ENCODE measurements at regions not wholly inside any gene's neighbourhood (a gene's known extent, or its start where the extent isn't known, plus 50 kb on each side); places are given as distances from the start of the nearest gene placed in this dataset.

DNA sequence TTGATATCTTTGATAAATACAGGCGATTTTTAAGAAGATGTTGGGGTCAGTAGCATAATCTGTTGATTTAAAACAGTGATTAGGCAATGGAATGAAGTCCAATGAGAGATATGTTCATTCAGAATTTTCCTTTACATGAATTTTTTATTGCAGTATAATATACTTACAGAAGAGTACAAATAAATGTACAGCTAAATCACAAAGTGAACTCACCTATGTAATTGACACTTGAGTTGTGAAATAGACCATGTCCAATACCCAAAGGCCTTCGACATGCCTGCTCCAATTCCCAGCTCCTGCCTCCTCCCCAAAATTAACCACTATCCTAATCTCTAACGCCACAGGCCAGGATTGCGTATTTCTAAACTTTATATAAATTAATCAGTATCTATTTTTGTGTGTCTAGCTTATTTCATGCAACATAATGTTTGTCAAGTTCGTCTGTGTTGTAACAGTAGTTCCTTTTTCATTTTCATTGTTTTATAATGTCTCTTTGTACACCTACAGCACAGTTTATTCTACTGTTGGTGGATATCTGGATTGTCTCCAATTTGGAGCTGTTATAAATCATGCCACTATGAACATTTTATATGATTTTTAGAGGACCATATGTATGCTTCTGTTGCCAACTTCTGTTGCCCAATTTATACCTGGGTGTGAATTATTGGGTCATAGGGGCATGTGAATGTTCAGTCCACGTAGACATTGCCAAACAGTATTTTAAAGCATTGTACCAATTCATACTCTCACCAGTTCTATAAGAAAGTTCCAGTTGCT is 208.3 kb downstream of the TLE1 start:
- no peak for DNase-seq

DNA sequence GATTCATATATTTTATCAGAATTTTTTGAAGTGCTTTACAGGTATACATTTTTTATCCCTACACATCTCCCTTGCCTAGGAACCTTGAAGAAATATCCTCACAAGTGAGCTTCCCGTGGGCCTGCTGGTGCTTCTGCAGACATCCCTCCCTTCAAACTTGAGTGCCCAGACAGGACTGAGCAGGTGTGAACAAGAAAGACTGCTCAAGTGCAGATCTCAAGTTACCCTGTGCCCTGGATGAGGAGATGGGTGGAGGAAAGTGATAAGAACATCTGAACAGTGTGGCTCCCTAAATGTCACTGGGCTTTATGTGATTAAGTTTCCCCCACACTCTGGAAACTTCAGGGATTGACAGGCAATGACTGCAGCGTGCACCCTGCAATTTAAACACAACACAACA is 209.8 kb downstream of the TLE1 start:
- no peak for DNase-seq

DNA sequence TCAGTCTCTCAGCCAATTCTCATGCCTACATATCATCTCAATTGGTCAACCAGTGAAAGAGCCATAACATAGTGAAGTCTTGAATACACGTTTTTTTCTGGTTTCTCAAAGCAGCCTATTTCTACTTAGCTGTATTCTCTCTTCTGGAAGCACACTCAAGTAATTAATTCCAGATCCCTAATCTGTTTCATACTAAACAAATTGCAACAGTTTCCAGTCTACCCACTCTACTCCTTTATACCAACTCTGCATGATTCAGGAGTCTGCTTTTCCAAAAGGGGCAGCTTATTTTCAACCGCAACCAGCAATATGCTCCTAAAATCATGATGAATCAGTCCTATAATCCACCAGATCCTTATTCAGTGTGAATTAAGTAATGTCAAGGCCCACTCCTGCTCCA is 211.7 kb downstream of the TLE1 start:
- no peak for DNase-seq

DNA sequence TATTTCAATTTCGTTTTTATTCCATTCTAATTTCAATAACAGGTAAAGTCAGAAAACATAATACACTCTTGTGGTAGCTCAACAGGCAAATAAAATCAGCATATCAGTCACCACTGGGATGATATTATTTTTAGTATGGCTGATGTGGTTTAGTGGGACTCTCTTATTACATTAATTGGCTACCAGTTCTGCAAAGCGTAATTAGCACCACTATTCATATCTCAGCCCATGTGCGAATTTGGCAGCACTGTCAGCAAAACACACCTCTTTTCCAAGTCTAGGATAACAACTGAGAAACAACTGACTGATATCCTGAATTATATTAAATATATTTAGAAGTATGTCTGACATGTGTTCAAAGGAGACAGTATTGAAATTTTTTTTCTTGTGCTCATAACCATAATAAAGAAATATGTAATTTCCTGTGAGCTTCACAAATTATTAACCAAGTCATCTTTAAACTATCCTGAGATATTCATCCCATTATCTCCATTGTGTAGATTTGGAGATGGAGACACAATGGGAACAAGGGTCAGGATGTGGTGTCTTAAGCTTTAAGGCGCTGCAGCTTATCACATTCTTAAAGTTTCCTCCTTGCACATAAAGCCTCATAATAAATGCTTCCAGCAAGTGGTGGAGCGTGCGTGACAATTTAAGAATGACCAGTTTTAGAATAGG is 212.4 kb downstream of the TLE1 start:
- DNase-seq = no peak

DNA sequence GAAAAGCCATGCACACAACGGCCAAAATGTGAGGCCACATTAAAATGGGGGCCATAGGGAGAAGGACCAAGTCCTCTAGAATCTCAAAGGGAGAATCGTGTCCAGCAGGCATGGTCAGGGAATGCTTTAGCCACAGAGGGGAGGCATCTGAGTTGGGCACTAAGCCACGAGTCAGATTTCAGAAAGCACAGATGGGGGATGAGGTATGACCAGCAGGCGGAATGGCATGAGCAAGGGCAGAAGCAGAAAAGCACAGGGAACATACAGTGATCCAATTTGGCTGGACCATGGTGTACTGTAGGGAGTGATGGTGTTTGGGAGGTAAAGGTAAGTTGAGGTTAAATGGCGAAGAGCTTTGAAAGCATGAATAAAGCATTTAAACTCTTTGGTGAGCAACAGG is 214.6 kb downstream of the TLE1 start:
- no peak for DNase-seq

DNA sequence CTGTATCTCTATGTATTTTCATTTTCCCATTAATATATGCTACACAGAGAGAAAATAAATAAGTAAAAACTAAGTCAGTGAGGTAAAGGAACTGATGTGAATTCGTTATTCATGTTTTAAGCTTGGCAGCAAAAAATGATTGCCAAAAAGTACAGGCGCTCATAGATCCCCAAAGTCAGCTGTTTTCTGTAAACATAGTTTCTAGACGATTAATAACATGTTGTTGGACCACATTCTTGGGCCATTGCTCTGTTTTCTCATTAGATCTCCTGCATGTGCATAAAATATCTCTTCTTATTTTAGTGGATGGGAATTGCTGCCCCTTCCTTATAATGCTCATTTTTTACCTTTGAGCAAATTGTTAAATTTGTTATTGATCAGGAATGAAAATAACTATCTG is 215.2 kb downstream of the TLE1 start:
- no peak for DNase-seq

DNA sequence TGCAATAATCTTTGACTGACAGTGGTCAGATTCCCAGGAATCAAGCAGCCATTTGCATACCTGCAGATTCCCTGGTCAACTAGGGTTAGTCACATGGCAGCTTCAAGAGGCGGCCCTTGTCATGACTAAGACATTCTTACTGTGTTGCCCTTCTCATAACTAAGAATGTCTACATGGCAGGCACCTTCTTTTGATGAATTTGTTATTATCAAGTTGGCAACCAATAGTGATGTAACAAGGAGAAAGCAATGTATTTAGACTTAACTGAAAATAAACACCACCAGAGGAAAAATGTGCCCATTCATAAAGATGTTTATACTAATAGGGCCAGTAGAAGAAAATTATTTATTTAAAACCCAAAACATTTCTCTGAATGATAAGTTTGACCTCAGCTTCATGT is 215.6 kb downstream of the TLE1 start:
- DNase-seq = no peak

DNA sequence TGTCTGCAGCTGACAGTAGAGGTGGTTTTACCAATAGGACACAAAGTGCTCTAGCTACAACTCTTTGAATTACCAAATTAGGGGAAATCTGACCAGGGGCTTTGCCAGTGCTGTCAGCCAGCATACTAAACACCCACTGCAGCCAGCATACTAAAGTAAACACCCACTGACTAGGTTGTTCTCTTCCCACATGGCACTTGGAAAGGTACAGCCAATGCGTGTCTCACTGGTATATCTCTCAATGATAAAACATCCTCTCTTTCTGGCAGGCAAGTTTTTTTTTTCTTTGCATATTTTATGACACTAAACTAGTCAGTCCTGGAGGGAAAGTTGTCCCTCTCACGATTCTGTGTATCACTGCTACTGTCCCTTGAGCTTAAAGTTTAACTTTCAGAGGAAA is 216.1 kb downstream of the TLE1 start:
- no peak for DNase-seq

DNA sequence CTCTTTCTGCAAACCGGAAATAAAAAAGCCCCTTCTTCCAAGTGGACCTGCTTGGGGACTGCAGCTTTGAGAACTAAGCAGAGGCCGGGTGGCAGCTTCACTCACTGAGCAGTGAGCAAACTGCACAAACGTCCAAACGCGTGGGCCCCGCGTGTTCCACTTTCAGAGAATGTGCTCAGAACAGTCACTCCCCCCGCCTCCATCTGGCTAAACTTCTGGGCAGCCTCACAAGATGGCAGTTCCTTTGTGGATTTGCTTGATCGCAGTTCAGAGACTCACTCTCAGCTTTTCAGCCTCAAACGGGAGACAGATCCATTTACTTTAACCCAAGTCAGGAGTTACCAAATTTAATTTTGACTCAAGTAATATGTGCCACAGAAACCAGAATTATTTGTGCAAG is 216.6 kb downstream of the TLE1 start:
- no peak for DNase-seq

DNA sequence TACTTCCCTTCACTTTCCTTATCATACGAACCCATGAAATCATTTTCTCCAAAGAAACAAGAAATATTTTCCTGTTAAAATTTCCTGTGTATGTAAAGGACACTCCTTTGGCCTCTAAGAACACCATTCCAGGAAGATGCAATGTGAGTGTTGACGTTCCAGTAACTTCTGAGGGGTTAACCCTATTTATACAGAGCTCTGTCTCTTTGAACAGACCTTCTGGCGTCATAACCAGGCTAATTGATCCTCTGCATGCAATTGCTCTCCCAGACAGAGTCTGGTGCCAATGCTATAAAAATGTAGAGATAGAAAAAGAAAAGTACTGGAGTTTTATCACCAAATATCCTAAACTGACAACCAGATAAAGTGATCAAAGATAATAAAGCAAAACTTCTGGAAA is 218.5 kb downstream of the TLE1 start:
- no peak for DNase-seq

DNA sequence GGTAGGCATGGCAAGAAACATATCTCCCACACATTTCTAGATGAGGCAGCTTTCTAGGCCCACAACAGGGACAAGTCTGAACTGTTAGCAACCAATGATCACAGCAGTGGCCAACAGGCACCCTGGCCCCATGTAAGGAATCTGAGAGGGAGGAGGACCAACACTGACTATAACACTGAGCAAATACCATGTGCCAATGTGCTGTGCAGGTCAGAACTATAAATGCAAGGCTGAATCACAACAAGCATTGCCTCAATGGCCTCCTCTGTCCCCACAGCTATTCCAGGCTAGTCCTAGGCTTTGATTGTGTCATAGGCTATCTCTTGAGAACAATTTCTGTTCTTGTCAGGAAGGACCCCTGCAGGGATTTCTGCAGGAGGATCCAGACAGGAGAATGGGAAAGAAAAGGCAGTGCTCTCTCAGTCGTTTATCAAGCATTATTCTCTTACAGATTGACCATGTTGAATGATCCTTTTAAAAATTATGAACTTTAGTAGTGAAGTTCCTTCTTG is 221.2 kb downstream of the TLE1 start:
- DNase-seq = no peak

DNA sequence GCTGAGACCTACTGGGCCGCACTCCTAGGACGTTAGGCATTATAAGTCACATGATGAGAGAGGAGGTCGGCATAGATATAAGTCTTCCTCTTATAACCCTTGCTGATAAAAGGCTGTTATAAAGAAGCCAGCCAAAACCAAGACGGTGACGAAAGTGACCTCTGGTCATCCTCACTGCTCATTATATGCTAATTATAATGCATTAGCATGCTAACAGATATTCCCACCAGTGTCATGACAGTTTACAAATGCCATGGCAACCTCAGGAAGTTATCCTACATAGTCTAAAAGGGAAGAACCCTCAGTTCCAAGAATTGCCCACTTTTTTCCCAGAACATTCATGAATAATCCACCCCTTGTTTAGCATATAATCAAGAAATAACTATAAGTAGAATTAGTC is 222.4 kb downstream of the TLE1 start:
- DNase-seq = no peak

DNA sequence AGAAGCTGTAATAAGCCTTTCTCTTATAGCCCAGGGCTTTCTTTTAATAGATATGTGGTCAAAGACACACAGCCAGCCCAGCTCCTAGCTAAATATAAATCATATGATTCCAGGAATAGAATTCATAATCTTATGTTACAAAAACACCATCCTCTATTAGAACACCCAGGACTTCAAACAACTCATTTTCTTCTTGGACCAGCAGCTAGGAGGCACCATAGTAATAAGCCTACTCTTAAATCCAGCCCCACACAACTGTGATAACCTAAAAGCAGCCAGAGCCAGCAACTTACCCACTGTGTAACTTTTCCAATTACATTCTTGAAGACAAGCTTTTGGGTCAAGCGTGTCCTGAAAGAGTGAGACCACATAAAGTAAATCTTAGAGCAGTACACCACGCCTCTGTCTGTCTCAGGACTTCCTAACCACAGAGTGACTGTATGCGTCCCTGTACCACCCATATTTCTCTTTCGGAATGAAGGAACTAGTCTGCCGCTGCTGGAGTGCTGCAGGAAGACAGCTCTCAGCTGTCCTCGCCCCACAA is 223.8 kb downstream of the TLE1 start:
- DNase-seq = no peak

DNA sequence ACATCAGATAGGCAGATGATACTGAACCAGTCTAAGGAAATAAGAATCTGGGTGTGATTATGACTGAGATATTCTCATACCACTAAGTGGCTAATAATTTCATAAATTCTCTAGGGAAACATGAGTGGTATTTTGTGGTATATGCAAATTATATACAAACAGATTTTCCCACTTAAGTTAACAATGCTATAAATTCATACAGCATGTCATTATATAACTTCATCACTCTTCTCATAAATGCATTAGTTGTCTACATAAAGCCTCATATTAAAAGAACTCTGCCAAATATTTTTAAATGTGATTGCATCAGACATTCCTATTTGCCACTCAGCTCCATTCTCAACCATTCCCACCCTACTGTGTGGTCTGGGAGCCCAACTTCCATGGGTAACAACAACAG is 226.5 kb downstream of the TLE1 start:
- no peak for DNase-seq

DNA sequence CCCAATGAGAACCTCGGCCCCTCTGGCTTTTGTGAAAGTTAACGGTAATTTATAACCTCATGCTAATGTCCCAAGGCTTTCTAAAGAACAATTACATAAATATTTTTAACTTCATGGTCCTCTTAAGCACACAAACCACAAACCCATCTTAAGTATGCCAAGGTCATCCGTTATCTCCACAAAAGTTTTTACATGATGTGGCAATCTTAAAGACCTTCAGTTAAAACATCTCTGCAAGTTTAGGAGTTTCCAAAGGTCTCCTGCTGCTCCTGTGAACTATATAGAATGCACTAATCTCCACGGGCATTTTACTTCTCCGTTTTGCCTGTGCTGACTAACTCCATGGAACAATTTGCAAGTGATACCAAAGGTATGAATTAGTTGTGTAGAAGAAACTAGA is 228.2 kb downstream of the TLE1 start:
- no peak for DNase-seq

DNA sequence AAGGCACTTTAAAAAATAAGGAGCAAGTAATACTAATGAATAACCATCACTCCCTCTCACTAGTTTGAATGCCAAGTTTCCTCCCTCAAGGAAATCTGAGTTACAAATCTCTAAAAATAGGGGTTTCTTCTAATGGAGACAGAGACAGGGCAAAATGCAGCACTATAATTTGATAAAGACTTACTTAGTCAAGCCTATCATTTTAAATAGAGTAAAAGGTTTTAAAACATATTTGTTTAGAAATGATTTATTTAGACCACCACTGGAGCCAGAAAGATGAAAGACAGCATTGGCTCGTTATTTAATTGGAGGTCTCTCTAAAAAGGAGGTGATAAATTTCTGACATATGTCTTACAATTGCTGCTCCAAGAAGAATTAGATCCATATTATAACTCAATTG is 228.7 kb downstream of the TLE1 start:
- DNase-seq = no peak

DNA sequence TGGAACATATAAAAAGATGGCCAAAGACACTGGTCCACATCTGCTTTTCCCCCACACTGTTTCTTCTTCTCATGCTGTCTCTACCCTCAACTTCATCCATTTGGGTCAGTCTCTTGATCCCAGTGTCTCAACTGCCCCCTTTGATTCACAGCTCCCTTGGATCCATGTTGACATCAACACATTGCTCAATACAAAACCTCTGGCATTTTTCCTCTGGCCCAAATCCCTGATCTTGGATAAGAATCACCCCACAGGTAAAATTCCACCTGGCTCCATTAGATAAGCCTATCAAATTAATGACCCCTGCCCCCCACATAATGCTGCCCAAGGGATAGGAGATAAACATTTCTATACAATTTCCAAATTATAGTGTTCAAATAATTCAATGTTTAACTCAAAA is 229.8 kb downstream of the TLE1 start:
- DNase-seq = no peak

DNA sequence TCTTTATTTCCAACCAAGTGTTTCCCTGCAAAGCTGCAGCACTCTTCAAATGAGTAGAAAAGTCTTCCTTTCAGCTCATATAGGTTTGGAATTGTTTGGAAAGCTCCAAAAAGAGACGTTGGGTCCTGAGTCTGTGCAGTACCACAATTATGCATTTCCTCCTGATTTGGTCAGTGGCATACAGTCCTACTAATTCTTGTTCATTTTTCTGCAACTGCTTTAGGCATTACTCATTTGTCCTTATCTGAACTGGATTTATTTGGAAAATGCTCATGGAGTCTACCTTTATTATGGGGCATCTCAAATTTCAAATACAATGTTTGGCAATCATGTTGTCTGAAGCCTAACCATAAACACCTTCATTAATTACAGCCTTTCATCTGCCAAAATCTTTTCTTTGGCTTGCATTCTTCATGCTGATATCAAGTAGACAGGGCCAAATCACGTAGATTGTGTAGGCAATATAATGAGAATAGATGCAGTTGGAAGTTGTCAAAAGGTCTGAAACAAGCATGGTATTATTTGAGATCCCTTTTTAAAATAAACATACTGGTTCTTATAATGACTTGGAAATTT is 232.8 kb downstream of the TLE1 start:
- no peak for DNase-seq

DNA sequence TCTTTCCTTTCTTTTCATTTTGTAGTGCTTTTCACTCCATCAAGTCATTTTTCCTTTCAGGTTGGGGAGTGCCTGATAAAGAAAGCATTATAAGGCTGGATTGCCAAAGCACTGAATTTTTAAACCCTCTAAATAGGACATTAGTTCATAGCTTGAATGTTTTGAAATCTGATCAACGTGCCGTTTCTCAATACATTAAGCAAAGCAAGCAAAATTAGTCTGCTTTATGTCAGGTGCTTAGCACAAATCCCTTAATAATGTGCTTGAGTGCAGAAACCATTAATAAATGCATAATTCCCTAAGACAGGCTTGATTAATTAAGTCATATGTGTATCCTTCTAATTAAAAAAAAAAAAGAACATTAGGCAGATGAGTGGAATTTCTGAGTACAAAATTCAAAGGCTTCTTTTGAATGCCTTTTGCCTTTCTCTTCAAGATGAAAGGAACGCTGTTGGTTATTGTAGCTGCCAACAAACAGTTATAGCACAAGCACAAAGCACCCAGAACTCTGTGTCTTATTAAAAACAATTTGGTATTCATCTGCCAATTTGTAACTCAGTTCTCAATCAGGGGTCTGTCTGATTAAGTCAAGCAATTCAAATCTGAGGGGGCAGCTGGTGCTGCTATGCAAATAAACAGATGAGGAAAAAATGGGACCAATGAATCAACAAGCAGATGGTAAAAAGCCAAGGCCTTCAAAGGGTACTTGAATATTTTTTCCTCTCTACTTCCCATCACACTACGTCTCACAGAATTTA is 233.7 kb downstream of the TLE1 start:
- DNase-seq = no peak

DNA sequence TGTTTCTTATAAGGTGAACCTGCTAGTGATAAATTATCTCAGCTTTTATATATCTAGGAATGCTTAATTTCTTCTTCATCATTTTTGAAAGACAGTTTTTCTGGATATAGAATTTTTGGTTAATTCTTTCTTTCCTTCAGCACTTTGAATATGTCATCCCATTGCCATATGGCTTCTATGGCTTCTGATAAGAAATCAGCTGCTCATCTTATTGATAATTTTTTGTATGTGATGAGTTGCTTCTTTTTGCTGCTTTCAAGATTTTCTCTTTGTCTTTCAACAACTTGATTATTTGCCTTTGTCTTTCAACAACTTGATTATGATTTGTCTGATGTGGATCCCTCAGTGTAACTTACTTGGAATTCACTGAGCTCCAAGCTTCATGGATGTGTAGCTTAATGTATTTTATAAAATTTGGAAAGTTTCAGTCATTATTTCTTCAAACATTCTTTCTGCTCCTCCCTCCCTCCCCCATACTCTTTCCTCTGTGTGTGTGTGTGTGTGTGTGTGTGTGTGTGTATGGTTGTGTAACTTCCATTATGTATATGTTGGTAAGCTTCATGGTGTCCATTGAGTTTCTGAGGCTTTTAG is 243.9 kb downstream of the TLE1 start:
- no peak for DNase-seq

DNA sequence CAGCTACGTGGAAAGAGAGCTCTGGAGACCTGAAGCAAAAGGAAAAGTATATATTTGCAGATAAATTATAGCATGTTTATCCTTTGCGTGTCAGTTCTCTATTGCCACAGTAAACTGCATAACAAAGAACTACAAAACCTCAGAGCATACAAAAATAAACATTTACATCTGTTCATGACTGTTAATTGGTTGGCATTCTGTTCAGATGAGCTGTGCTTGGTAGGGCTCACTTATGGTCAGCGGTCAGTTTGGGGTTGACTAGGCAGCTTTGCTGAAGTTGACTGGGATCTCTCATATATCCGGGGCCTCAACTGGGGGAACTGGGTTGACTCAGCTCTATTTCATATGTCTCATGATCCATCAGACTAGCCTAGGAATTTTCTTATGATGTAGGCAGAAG is 257.7 kb downstream of the TLE1 start:
- DNase-seq = no peak

DNA sequence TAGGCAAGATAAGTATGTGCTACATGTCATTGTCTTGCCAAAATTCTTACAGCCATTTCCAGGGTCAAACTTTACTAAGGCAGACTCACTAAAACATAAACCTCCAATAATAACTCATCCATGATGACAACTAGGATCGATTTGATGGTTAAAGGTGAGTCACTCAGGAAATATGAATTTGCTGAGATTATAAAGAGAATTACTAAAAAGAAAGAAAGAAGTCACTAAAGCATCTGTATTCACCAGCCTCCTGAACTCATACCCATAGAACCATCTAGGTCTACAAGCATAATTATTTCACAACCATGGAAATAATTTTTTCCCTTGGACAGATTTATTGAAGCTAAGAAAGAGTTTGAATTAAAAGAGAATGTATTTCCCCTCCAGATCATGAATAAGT is 258.6 kb downstream of the TLE1 start:
- no peak for DNase-seq

DNA sequence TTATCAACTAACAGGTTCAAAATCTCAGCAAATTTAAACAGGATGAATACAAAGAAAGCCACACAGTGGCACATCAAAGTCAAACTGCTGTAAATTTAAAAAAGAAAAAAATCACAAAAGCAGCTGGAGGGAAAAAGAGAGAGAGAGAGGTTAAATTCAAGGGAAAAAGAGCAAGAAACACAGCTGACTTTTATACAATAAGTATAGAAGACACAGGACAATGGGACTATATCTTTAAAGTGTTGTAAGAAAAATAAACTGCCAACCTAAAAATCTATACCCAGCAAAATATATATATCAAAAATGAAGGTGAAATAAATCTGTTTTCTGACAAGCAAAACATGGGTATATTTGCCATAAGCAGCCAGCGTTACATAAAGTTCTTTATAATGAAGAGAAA is 261.5 kb downstream of the TLE1 start:
- DNase-seq = no peak

Measured in NCI-H748 treated with DMSO at 0.1 percent for 48 hours (cell line).